ENCODE measurements at regions not wholly inside any gene's neighbourhood (a gene's known extent, or its start where the extent isn't known, plus 50 kb on each side); places are given as distances from the start of the nearest gene placed in this dataset.
"Not testable (repeated sequence)": the region's sequence is repeated elsewhere in the genome, so short reads cannot be mapped to it uniquely, and the experiment has no call there.

GRCh38 chr10:111600772-111601171, 523.9 kb downstream of the ADRA2A start:
- ATAC-seq (ENCODE audit: insufficient number of reproducible peaks, low FRiP score, low read depth) = no peak
- Histone ChIP-seq H3K4me1 (ENCODE audit: control insufficient read depth in 1 of 2, low read depth in 2 of 2) (no peaks in the 10 kb centered on the region), H3K27me3 (replicated peaks; ENCODE audit: insufficient read depth) (no peaks in the 10 kb centered on the region), H3K9me3 (no peaks in the 10 kb centered on the region), H3K36me3 (no peaks in the 10 kb centered on the region), H3K27ac (no peak overlapping the region), H3K4me3 (no peak overlapping the region)
- no peak for DNase-seq (ENCODE audit: low spot score)
- TF ChIP-seq CTCF (IDR thresholded peaks at IDR 0.05) = no peak

- H3K27ac ChIP-seq = no peak overlapping the region
- no peaks in the 10 kb centered on the region for H3K9me3 ChIP-seq
- ATAC-seq (ENCODE audit: insufficient number of reproducible peaks, low FRiP score, low read depth) = no peak
- H3K36me3 ChIP-seq = no peaks in the 10 kb centered on the region
- DNase-seq (ENCODE audit: low spot score) = no peak
- H3K27me3 ChIP-seq (replicated peaks; ENCODE audit: insufficient read depth) = no peaks in the 10 kb centered on the region
- no peak for TF ChIP-seq CTCF (IDR thresholded peaks at IDR 0.05)
- no peaks in the 10 kb centered on the region for H3K4me1 ChIP-seq (ENCODE audit: control insufficient read depth in 1 of 2, low read depth in 2 of 2)
- H3K4me3 ChIP-seq = no peak overlapping the region
These were observed 535.4 kb downstream of the ADRA2A start for GRCh38 chr10:111612273-111612672.

- H3K27ac ChIP-seq = no peak overlapping the region
- H3K4me1 ChIP-seq (ENCODE audit: control insufficient read depth in 1 of 2, low read depth in 2 of 2) = no peaks in the 10 kb centered on the region
- H3K36me3 ChIP-seq = no peaks in the 10 kb centered on the region
- no peaks in the 10 kb centered on the region for H3K27me3 ChIP-seq (replicated peaks; ENCODE audit: insufficient read depth)
- DNase-seq (ENCODE audit: low spot score) (no peak), ATAC-seq (ENCODE audit: insufficient number of reproducible peaks, low FRiP score, low read depth) (no peak)
- no peak for TF ChIP-seq CTCF (IDR thresholded peaks at IDR 0.05)
- no peak overlapping the region for H3K4me3 ChIP-seq
- no peaks in the 10 kb centered on the region for H3K9me3 ChIP-seq
These were observed 549.4 kb downstream of the GPAM start for GRCh38 chr10:111634191-111634590.

- H3K9me3 ChIP-seq = peaks cover 6% of the 10 kb centered on the region
- H3K27me3 ChIP-seq (replicated peaks; ENCODE audit: insufficient read depth) = no peaks in the 10 kb centered on the region
- no peaks in the 10 kb centered on the region for H3K4me1 ChIP-seq (ENCODE audit: control insufficient read depth in 1 of 2, low read depth in 2 of 2)
- H3K27ac ChIP-seq = no peak overlapping the region
- TF ChIP-seq CTCF (IDR thresholded peaks at IDR 0.05) = no peak
- H3K4me3 ChIP-seq = no peak overlapping the region
- ATAC-seq (ENCODE audit: insufficient number of reproducible peaks, low FRiP score, low read depth) (no peak), DNase-seq (ENCODE audit: low spot score) (no peak)
- H3K36me3 ChIP-seq = no peaks in the 10 kb centered on the region
These were observed 537.5 kb downstream of the GPAM start for GRCh38 chr10:111646021-111646420.

- H3K36me3 ChIP-seq = no peaks in the 10 kb centered on the region
- ATAC-seq (ENCODE audit: insufficient number of reproducible peaks, low FRiP score, low read depth) = no peak
- no peak overlapping the region for H3K27ac ChIP-seq
- no peak for DNase-seq (ENCODE audit: low spot score)
- peaks cover 6% of the 10 kb centered on the region for H3K9me3 ChIP-seq
- H3K4me3 ChIP-seq = no peak overlapping the region
- H3K27me3 ChIP-seq (replicated peaks; ENCODE audit: insufficient read depth) = no peaks in the 10 kb centered on the region
- TF ChIP-seq CTCF (IDR thresholded peaks at IDR 0.05) = no peak
- H3K4me1 ChIP-seq (ENCODE audit: control insufficient read depth in 1 of 2, low read depth in 2 of 2) = no peaks in the 10 kb centered on the region
These were observed 535.5 kb downstream of the GPAM start for GRCh38 chr10:111648046-111648445.

- H3K4me3 ChIP-seq; ATAC-seq (ENCODE audit: insufficient number of reproducible peaks, low FRiP score, low read depth); DNase-seq (ENCODE audit: low spot score); H3K27me3 ChIP-seq (replicated peaks; ENCODE audit: insufficient read depth); H3K36me3 ChIP-seq; H3K9me3 ChIP-seq; H3K4me1 ChIP-seq (ENCODE audit: control insufficient read depth in 1 of 2, low read depth in 2 of 2); H3K27ac ChIP-seq: not testable (repeated sequence)
These were observed 534.5 kb downstream of the GPAM start for GRCh38 chr10:111649080-111649479.
